H1 (cell line): ENCODE measurements at regions not wholly inside any gene's neighbourhood (a gene's known extent, or its start where the extent isn't known, plus 50 kb on each side); places are given as distances from the start of the nearest gene placed in this dataset.

Source experiments
- CTCF ChIA-PET: fragments of 300-600 bp; sonication (Branson Sonifier 250); formaldehyde crosslinking; loops from one replicate; lab custom pipeline; 2021; ENCODE audit not compliant: partially characterized antibody; lab: Charles Lee
- POLR2A ChIA-PET: fragments of 300-600 bp; sonication (Branson Sonifier 250); formaldehyde crosslinking; loops from one replicate; lab custom pipeline; 2021; ENCODE audit warnings: inconsistent platforms; ENCODE audit not compliant: partially characterized antibody; lab: Charles Lee
- DNase-seq, 2 experiments: peaks; one replicate each; pipeline versions ENCODE4 v3.0.0 to v3.0.0-alpha.2; 2010 to 2022; ENCODE audit warnings: low spot score in 2 of 2, low read depth in 1 of 2, mixed read lengths in 1 of 2
- FAIRE-seq: peaks from 2 replicates; lab custom pipeline; 2011; peaks lifted over from hg19 to GRCh38; lab: Jason Lieb, UNC
- H2AFZ ChIP-seq: 2 replicates; pipeline ENCODE4 v1.8.1; 2012; ENCODE audit warnings: low read length, inconsistent platforms
- H2AK5ac ChIP-seq: 2 replicates; pipeline ENCODE4 v1.6.1; 2013; ENCODE audit warnings: low read depth, low read length
- H2BK120ac ChIP-seq: replicated peaks from 2 replicates; pipeline ENCODE3; 2013; ENCODE audit warnings: low read depth, low read length, inconsistent platforms
- H2BK12ac ChIP-seq: 2 replicates; pipeline ENCODE4 v1.6.1; 2013; ENCODE audit warnings: low read depth, low read length
- H2BK15ac ChIP-seq: 2 replicates; pipeline ENCODE4 v1.6.1; 2013; ENCODE audit warnings: low read length
- H2BK20ac ChIP-seq: 2 replicates; pipeline ENCODE4 v1.6.1; 2013; ENCODE audit warnings: low read length
- H2BK5ac ChIP-seq: 2 replicates; pipeline ENCODE4 v1.6.1; 2013; ENCODE audit warnings: low read depth, low read length
- H3K14ac ChIP-seq: 2 replicates; pipeline ENCODE4 v1.6.1; 2013; ENCODE audit warnings: inconsistent platforms; ENCODE audit not compliant: insufficient read length
- H3K18ac ChIP-seq: 2 replicates; pipeline ENCODE4 v1.6.1; 2013; ENCODE audit warnings: low read length; ENCODE audit errors: extremely low read depth
- H3K23ac ChIP-seq: 2 replicates; pipeline ENCODE4 v1.6.1; 2013; ENCODE audit warnings: inconsistent platforms; ENCODE audit not compliant: insufficient read length
- H3K23me2 ChIP-seq: 2 replicates; pipeline ENCODE4 v1.6.1; 2013; ENCODE audit warnings: low read depth, low read length
- H3K27ac ChIP-seq: 2 replicates; pipeline ENCODE4 v1.6.1; 2011; ENCODE audit warnings: low read depth, low read length, inconsistent platforms
- H3K27me3 ChIP-seq, 4 experiments: replicated peaks in 1 of 4; 1 replicate in 1 of 4; 2 replicates in 3 of 4; pipeline versions ENCODE4 v1.6.1 to v1.8.1; 2011 to 2013; ENCODE audit warnings: low read length in 3 of 4, mild to moderate bottlenecking in 3 of 4, inconsistent platforms in 2 of 4, mixed read lengths in 2 of 4, moderate library complexity in 1 of 4; ENCODE audit not compliant: control insufficient read depth in 3 of 4, insufficient read depth in 3 of 4; ENCODE audit errors: extremely low read depth in 1 of 4
- H3K36me3 ChIP-seq, 4 experiments: 2 replicates each; pipeline versions ENCODE4 v1.6.1 to v1.8.1; 2011 to 2013; ENCODE audit warnings: mild to moderate bottlenecking in 4 of 4, low read length in 3 of 4, moderate library complexity in 2 of 4, control low read depth in 1 of 4, inconsistent platforms in 1 of 4; ENCODE audit not compliant: insufficient read depth in 4 of 4, control insufficient read depth in 2 of 4
- H3K4ac ChIP-seq: replicated peaks from 2 replicates; pipeline ENCODE3; 2013; ENCODE audit warnings: low read length, low read depth, mixed read lengths, inconsistent platforms; ENCODE audit not compliant: insufficient read length
- H3K4me1 ChIP-seq, 4 experiments: replicated peaks in 1 of 4; 1 replicate in 1 of 4; 2 replicates in 3 of 4; pipeline versions ENCODE4 v1.6.1 to v1.8.1; 2011 to 2013; ENCODE audit warnings: low read length in 3 of 4, inconsistent platforms in 2 of 4, mixed read lengths in 1 of 4; ENCODE audit not compliant: insufficient read depth in 4 of 4, control insufficient read depth in 3 of 4
- H3K4me2 ChIP-seq, 2 experiments: 2 replicates each; pipeline versions ENCODE4 v1.6.1 to v1.8.1; 2011 to 2013; ENCODE audit warnings: low read depth in 2 of 2, low read length in 2 of 2, control low read depth in 1 of 2, inconsistent platforms in 1 of 2, mild to moderate bottlenecking in 1 of 2; ENCODE audit not compliant: insufficient read depth in 1 of 2
- H3K4me3 ChIP-seq, 4 experiments: fragments of 200-600, 300-600 bp in 1 of 4; sonication (generic), shearing (Covaris generic), sonication (Bioruptor Twin) in 1 of 4; 2 replicates each; pipeline versions ENCODE4 v1.5.1 to v1.8.1; 2011 to 2016; ENCODE audit warnings: low read length in 4 of 4, low read depth in 3 of 4, control low read depth in 2 of 4, inconsistent platforms in 2 of 4, mild to moderate bottlenecking in 2 of 4, mixed read lengths in 1 of 4, moderate library complexity in 1 of 4; ENCODE audit not compliant: insufficient read depth in 2 of 4; ENCODE audit errors: extremely low read depth in 1 of 4
- H3K56ac ChIP-seq: replicated peaks from 2 replicates; pipeline ENCODE3; 2013; ENCODE audit warnings: low read depth, mild to moderate bottlenecking, mixed read lengths, low read length, inconsistent platforms; ENCODE audit not compliant: insufficient read length
- H3K79me1 ChIP-seq: 2 replicates; pipeline ENCODE4 v1.6.1; 2013; ENCODE audit warnings: low read depth, low read length, control low read depth
- H3K79me2 ChIP-seq, 2 experiments: 2 replicates each; pipeline versions ENCODE4 v1.6.1 to v1.8.1; 2012 to 2013; ENCODE audit warnings: low read length in 2 of 2, mild to moderate bottlenecking in 2 of 2, inconsistent platforms in 1 of 2; ENCODE audit not compliant: insufficient read depth in 2 of 2, control insufficient read depth in 1 of 2
- H3K9ac ChIP-seq, 4 experiments: replicated peaks in 1 of 4; 1 replicate in 1 of 4; 2 replicates in 3 of 4; pipeline versions ENCODE4 v1.6.1 to v1.8.1; 2011 to 2013; ENCODE audit warnings: low read depth in 3 of 4, low read length in 3 of 4, control low read depth in 2 of 4, mild to moderate bottlenecking in 2 of 4, moderate library complexity in 2 of 4, inconsistent platforms in 1 of 4; ENCODE audit errors: extremely low read depth in 1 of 4
- H3K9me3 ChIP-seq, 2 experiments: 2 replicates each; pipeline versions ENCODE4 v1.6.1 to v1.8.1; 2012 to 2013; ENCODE audit warnings: mild to moderate bottlenecking in 2 of 2, moderate library complexity in 2 of 2, control low read depth in 1 of 2, inconsistent platforms in 1 of 2, low read depth in 1 of 2, low read length in 1 of 2, mixed read lengths in 1 of 2; ENCODE audit not compliant: insufficient read depth in 2 of 2
- H4K20me1 ChIP-seq, 2 experiments: replicated peaks in 1 of 2; 2 replicates each; pipeline versions ENCODE3 to v1.8.1; 2011 to 2013; ENCODE audit warnings: inconsistent platforms in 2 of 2, low read length in 2 of 2, mild to moderate bottlenecking in 1 of 2; ENCODE audit not compliant: insufficient read depth in 2 of 2, control insufficient read depth in 1 of 2
- H4K5ac ChIP-seq: 2 replicates; pipeline ENCODE4 v1.6.1; 2013; ENCODE audit warnings: low read length, low read depth, mixed read lengths, inconsistent platforms; ENCODE audit not compliant: insufficient read length
- H4K8ac ChIP-seq: 2 replicates; pipeline ENCODE4 v1.8.0; 2013; ENCODE audit warnings: mild to moderate bottlenecking, moderate library complexity, low read length, inconsistent platforms; ENCODE audit not compliant: insufficient read depth; ENCODE audit errors: extremely low read depth
- H4K91ac ChIP-seq: replicated peaks from 2 replicates; pipeline ENCODE3; 2013; ENCODE audit warnings: low read length, mixed read lengths, inconsistent platforms; ENCODE audit not compliant: insufficient read length
- BCL11A ChIP-seq, 2 experiments: IDR thresholded peaks; one replicate each; pipeline ENCODE4 v1.6.1; 2011; ENCODE audit warnings: low read depth in 2 of 2, low read length in 2 of 2, mild to moderate bottlenecking in 2 of 2
- EP300 ChIP-seq, 2 experiments: IDR thresholded peaks; 1 replicate in 1 of 2; 2 replicates in 1 of 2; pipeline ENCODE4 v1.6.1; 2011 to 2012; ENCODE audit warnings: low read depth in 2 of 2, low read length in 2 of 2, mild to moderate bottlenecking in 2 of 2, borderline replicate concordance in 1 of 2, inconsistent platforms in 1 of 2, moderate library complexity in 1 of 2
- RXRA ChIP-seq: IDR thresholded peaks from 2 replicates; pipeline ENCODE4 v1.6.1; 2011; ENCODE audit warnings: low read depth, mild to moderate bottlenecking, low read length, moderate library complexity; ENCODE audit not compliant: insufficient read depth
- ZNF274 ChIP-seq: IDR thresholded peaks from 2 replicates; pipeline ENCODE4 v1.7.0; 2012; ENCODE audit warnings: low read length, borderline replicate concordance; ENCODE audit errors: extremely low read depth
- WGBS, 2 experiments: shearing (Covaris generic) in 1 of 2; methylation state at CpG; one replicate each; pipeline versions ENCODE4 v1.1.6 to v1.1.7; 2013 to 2015; ENCODE audit warnings: low lambda C conversion rate in 2 of 2, mixed read lengths in 2 of 2, inconsistent platforms in 1 of 2, low coverage in 1 of 2, missing lambda C conversion rate in 1 of 2; ENCODE audit not compliant: insufficient replicate concordance in 2 of 2, insufficient coverage in 1 of 2, insufficient read length in 1 of 2; ENCODE audit errors: extremely low coverage in 1 of 2, missing lambda C conversion rate in 1 of 2; 5-methylcytosine and 5-hydroxymethylcytosine counted together

- H4K5ac ChIP-seq: no peak overlapping the region
- no peak overlapping the region for H2BK12ac ChIP-seq
- H3K14ac ChIP-seq: no peak overlapping the region
- H3K27me3 ChIP-seq: no peaks in the 10 kb centered on the region
- H2BK20ac ChIP-seq: no peak overlapping the region
- ChIA-PET CTCF (interaction anchor here (1.2 to 1.5 kb wide), 4 partner anchors 10 to 120 kb away, joined by 5 to 8 read pairs (median 6); no protein-coding TSS in a partner anchor), POLR2A (no interaction called here)
- no peak overlapping the region for H3K9ac ChIP-seq
- 76% methylated on average over 4 of the region's 4 CpGs; no CpG with 5 or more reads in 1 of the 2 experiments for WGBS, 2 experiments
- H3K18ac ChIP-seq: no peak overlapping the region
- H4K91ac ChIP-seq: no peak overlapping the region
- no peak overlapping the region for H2BK5ac ChIP-seq
- H2BK15ac ChIP-seq: 0 out of 2 replicates have a peak overlapping the region, but pooled peaks have one; percentile 88
- H2AFZ ChIP-seq: no peak overlapping the region
- no peak overlapping the region for H4K8ac ChIP-seq
- H2BK120ac ChIP-seq: no peak overlapping the region
- H2AK5ac ChIP-seq: no peak overlapping the region
- no peaks in the 10 kb centered on the region for H3K23me2 ChIP-seq
- H4K20me1 ChIP-seq: no peaks in the 10 kb centered on the region
- no peak overlapping the region for H3K4ac ChIP-seq
- TF ChIP-seq ZNF274 (no peak), BCL11A (IDR thresholded peaks at IDR 0.05; ENCODE audit: low read depth in 2 of 2, low read length in 2 of 2) (no peak), RXRA (no peak), EP300 (IDR thresholded peaks at IDR 0.05; ENCODE audit: borderline replicate concordance in 1 of 2, low read depth in 2 of 2, low read length in 2 of 2) (no peak)
- H3K36me3 ChIP-seq: no peaks in the 10 kb centered on the region
- H3K23ac ChIP-seq: no peak overlapping the region
- no peak overlapping the region for H3K4me3 ChIP-seq
- no peaks in the 10 kb centered on the region for H3K79me1 ChIP-seq
- H3K56ac ChIP-seq: no peak overlapping the region
- no peaks in the 10 kb centered on the region for H3K4me1 ChIP-seq
- no peaks in the 10 kb centered on the region for H3K79me2 ChIP-seq
- DNase-seq (no peak), FAIRE-seq (no peak)
- no peak overlapping the region for H3K27ac ChIP-seq
- H3K4me2 ChIP-seq: no peak overlapping the region
- H3K9me3 ChIP-seq: no peaks in the 10 kb centered on the region
These were observed 65.4 kb downstream of the SMIM38 start for GRCh38 chr11:69221086-69221485.
